GM21528 (cell line): ENCODE measurements at regions not wholly inside any gene's neighbourhood (a gene's known extent, or its start where the extent isn't known, plus 50 kb on each side); places are given as distances from the start of the nearest gene placed in this dataset.

ENCODE experiments used
- ATAC-seq: cut with Tn5 transposase; IDR thresholded peaks from one replicate; pipeline ENCODE4 v1.9.1; 2021; ENCODE audit warnings: mild to moderate bottlenecking, moderate library complexity; ENCODE audit not compliant: unreplicated experiment, low FRiP score

DNA sequence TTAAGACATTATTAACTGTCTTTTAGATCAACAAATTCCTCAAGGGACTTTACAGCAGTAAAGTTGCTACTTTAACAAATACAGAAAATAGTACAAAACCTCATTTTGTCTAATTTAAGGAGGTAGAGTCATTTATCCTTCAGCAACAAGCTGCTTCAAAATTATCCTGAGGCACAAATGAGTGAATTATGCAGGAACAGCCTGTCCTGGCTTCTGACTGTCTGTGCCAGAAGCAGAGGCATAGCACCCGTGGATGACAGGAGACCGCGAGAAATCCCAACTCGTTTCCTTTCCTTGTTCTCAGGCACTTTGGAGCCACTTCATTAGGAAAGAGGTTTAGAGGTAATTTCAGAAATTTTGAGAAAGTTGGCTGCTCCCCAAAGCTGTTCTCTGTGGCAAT lies 549.2 kb upstream of the BTBD3 start:
- no peak for ATAC-seq

DNA sequence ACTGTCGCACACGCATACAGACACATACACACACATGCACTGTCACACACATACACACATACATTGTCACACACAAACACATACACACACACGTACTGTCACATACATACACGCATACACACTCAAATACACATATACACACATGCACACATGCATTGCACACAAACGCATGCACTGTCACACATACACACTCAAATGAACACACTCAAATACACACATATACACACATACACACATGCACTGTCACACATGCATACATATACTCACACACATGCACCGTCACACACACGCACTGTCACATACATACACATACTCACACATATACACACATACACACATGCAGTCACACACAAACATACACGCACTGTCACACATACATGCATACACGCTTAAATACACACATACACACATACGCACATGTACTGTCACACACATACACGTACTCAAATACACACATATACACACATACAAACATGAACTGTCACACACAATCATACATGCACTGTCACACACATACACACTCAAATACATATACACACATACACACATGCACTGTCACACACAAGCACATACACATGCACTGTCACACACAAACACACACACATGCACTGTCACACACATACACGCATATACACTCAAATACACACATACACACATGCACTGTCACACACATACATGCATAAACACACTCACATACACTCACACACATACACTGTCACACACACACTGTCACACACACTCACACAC lies 548.6 kb upstream of the BTBD3 start:
- no peak for ATAC-seq

DNA sequence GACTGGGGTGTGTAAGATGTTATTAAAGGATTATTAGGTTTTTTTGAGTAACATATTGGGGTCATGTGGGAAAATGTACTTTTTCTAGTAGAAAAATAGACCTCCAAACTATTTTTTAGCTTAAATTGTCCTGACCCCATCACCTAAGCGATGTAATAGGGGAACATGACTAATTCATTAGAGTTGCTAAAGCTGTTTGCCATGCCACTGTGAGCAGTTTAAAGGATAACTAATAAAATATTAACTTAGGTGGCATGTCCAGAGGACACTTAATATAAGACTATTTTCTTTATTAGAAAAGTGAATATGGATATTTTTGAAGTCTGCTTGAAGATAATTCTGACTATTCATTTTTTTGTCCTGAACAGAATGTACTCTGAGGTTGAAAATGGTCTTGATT lies 545.9 kb upstream of the BTBD3 start:
- no peak for ATAC-seq

DNA sequence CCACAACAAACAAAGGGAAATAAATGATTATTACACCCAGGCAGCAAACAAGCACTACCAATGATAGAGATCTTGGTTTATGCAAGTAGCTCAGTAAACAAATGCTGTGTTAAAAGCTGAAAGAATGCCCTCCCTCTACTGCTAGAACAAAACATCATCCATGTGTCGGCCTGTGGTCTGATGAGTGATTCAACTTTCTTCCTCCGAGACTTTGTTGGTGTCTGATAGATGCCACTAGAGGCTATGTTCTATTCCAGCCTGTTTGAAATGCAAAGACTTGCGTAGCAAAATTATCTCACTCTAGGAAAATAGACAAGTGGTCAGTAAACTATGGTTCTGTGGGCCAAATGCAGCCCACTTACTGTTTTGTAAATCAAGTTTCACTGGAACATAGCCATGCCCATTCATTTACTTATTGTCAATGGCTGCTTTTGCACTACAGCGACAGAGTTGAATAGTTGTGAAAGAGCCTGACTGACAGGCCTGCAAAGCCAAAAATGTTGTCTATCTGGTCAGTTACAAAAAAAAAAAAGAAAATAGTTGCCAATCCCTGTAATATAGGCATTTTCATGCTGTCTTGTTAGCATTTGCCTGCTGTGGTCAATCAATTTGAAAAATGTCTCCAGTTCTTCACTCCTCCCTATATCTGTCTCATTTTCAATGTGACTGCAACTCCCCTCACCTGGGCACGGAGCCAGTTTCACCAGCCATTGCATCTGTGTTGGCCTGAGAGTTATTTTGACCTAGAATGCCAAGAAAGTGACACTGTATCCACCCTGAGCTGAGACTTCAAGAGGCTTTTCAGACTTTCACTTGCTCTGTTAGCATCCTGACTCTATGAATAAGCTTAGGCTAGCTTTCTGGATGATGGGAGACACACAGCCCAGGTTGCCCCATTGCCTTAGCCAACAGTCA lies 544.6 kb upstream of the BTBD3 start:
- ATAC-seq, result no peak

DNA sequence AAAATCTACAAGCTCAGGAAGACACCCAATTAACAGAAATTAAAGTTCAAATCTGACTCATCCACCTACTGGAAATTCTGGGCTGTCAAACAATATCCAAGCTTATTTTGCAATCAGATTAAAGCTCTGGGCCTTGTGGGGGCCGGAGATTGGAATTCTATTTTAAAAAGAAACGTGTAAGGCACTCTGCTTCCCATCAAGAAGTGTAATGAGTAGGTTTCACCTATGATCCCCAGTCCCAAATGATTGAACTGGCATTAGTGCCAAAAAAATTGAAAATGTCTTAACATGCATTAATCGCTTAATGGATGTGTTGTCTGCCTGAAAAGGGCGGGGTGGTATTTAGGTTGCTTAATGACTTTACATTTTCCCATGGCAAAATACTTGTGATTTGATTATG lies 542.4 kb upstream of the BTBD3 start:
- no peak for ATAC-seq

DNA sequence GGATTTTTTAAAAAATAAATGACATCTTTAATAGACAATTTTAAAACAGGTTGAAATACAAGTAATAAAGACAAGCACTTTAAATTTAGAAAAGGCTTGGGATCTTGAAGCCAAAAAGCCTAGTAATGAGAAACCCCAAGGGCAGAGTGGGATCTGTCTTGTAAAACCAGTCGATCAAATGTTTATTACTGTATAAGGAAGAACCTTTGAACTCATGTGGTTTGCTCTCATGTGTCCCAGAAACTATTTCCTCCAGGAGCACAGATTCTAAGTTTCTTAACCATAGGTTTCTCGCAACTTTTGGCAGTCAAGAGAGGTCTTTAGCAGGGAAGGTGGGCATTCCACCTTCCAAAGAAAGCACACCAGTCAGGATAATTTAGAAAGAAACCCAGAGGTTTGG lies 541.7 kb upstream of the BTBD3 start:
- ATAC-seq, result no peak

DNA sequence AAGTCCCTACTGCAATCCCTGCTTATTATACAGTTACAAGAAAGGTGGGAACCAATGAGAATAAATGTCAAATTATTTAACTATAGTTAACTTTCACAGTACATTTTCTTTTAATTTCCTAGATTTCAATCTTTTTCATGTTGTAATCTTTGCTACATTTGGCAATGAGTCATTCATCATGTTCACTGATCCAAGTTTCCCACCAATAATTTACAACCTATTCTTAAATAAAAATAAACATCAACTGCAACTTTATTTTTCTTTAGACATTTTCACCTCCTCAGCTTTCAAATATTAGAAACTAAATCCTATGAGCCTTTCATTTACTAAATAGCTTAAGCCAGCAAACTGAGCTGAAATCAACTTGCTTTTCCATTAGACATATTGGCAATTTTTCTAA lies 541.3 kb upstream of the BTBD3 start:
- ATAC-seq, result no peak

DNA sequence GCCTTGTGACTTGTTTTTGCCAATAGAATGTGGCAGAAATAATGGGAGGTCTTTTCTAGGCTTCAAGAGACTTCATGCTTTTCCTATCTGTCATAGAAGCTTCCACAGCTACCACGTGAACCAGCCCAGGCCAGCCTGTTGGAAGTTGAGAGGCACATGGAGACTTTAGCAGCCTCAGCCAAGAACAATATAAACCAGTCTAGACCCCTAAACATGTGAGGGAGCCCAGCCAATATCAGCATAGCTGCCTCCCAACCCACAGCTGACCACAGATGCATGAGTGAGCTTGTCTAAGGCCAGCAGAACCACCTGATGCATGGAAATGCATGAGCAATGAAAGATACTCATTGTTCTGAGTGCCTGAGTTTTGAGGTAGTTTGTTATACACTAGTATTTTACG lies 540.7 kb upstream of the BTBD3 start:
- ATAC-seq, result no peak

DNA sequence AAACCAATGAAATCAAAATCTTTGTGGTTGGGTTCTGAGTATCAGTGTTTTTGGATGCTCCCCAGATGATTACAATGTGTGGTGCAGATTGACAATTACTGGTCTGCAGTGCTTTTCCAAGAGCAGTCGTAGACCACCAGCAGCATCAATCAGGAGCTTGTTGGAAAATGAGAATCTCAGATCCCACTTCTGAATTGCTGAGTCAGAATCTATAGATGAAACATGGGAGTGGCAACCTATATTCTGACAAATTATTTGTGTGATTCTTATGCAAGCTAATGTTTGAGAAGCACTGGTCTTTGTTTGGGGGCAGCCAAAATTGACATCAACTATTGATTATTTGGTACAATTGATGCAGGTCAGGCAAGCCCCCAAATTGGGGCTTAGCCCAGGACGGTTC lies 539.9 kb upstream of the BTBD3 start:
- ATAC-seq, result no peak

DNA sequence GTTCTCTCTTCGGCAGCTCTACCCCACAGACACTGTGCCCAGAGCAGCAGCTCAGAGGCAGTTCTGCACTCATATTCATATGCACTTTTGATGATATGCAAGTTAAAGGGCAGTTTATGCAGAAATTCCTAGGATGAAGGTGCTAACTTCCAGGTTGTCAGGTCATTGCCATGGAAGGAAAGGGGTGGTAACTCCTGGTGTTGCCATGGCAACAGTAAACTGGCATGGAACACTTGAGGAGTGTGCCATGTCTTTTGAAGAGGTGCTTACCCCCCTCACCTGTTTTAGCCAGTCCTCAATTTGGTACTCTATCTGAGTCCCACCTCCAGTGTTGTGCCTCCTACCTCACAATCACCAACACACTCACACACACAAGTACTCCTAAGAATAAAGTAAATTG lies 539.4 kb upstream of the BTBD3 start:
- ATAC-seq, result no peak

DNA sequence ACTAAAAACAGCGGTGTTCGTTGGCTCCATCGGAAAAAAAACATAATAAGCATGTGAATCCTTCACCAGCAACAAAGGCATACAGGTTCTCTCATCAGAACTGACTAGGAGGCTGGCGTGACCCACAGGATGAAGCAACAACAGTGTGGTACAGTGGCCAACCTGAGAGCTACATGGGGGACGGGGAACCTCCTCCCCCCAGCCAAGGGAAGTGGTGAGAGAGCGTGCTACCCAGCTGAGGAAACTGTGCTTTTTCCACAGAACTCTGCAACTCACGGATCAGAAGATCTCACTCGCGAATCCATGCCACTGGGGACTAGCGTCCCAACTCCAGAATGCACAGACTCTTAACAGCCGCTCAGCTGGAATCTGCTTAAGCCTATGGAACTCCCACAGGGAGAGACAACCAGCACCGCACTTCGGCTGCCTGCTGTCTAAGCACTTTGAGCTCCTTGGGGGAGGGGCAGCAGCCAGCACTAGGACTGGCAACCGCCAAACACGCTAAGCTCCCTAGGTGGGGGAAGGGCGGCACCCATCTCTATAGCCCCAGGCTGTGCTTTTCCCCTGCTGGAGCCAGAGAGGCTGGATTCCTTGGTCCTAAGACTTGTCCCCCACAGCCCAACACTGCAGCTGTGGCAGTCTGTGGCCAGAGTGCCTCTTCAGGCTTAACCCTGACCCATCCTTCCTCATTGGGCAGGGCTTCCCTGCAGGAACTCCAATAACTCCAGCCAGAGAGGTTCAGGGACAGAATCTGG lies 538.3 kb upstream of the BTBD3 start:
- ATAC-seq, result no peak

DNA sequence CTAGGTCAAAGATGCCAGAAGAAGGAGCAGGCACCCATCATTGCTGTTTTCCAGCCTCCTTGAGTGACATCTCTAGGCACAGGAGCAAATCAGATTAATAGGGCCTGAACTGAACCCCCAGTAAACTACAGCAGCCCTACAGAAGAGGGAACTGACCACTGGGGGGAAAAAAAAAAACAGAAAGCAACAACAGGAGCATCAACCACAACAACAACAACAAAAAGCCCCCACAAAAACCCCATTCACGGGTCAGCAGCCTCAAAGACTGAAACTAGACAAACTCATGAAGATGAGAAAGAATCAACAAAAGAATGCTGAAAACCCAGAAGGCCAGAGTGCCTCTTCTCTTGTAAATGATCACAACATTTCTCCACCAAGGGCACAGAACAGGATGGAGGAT lies 537.4 kb upstream of the BTBD3 start:
- ATAC-seq, result no peak

DNA sequence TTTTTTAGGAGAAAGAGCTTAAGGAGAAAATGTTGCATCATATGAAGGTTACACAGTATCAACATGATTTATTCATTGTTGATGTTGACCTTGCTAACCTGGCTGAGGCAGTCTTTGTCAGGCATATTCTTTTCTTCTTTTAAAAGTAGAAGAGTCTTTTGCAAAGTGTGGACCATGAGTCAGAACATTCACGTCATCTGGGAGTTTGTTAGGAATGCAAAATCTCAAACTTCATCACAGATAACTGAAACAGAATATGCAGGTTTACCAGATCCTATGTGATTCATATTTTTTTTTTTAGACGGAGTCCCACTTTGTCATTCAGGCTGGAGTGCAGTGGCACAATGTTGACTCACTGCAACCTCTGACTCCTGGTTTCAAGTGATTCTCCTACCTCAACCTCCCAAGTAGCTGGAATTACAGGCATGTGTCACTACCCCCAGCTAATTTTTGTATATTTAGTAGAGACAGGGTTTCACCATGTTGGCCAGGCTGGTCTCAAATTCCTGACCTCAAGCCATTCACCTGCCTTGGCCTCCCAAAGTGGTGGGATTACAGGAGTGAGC lies 530.4 kb upstream of the BTBD3 start:
- no peak for ATAC-seq

DNA sequence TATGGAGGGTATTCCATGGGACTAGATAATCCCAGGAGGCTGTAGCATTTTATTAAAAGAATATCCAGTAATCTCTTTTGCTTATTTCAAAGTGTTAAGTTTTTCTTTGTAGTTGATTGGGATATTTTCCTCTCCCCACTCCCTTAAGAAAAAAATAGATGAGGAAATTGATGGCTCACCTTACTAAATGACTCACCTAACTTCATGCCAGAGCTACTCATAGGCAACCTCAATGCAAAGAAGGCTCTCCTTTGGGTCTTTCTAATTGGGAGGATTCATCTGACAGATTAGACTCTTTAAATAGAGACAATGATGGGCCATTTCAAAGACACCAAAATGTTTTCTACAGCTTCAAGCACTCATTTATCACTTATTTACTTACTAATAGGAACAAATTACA lies 528.5 kb upstream of the BTBD3 start:
- no peak for ATAC-seq

DNA sequence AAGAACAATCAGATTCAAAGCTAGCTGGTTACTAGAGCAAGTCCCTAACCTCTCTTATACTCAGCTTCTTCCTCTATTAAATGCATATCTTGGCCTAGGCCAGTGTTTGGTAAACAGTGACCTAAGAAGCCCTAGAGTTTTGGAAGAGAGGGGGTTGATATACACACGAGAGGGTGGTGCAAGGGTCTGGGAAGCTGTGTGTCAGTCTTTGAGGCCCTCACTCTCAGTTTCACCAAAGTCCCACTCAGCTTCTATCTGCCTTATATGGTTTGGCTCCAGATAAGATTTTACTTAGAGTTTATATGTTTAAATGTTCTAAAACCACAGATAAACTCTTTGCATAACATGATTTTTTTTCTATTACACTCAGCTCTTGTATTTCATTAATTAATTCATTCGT lies 526.1 kb upstream of the BTBD3 start:
- no peak for ATAC-seq

DNA sequence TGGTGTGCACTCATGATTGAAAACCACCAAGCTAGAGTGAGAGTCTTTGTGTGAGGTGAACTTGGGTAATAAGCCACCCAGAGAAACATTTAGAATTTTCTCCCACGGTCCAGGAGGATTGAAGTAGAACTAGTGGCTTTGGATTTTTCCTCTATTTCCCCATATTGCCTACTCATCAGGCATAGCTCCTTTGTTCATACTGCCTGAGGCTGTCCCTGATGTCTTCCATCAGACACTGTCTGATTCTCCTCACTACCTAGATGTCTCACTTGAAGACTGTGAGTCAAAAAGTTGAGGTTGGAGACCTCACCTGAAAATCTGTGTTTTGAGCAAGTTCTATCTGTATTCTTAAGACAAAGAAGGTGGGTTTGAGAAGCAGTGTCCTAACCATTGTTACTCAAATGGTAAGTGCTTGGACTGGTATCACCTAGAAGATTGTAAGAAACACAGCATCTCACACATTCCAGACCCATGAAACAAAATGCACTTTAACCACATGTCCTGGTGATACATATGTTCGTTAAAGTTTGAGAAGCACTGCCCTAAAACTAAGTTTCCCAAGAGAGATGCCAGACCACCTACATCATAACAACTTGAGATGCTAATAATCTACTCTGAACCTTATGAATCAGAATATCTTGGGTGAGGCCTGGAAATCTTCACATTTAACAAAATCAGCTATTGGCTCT lies 523.4 kb upstream of the BTBD3 start:
- ATAC-seq, result no peak

DNA sequence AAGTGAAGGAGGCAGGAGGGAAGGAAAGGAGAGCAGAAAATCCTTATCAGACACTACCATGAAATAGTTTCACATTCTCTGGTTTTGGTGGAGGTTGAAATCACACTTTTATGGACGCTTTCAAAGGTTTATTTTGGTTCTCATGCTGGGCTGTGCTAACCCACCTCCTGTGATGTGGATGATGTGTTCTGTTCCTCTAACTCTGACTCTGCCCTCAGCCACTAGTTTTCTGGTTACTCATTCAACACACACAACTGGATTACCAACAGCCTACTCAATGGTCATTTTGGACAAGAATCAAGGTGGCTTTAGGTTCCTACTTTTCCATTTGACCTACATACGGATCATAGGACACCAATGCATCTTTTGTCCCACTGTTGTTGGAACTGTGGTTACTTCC lies 522.1 kb upstream of the BTBD3 start:
- ATAC-seq, result no peak

DNA sequence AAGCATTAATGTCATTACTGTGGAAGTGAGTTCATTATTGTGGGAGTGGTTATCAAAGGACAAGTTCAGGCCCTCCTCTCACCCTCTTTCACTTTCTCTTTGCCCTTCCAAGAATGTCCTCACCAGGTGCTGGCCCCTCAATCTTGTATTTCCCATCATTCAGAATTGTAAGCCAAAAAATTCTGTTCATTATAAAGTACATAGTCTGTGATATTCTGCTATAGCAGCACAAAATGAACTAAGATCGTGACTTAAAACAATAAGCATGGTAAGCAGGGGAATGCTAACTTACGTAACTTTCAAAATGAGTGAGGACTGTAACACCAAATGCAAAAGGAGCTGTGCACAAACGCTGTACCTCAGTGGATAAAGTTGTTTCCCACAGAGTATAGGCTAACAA lies 515.7 kb upstream of the BTBD3 start:
- no peak for ATAC-seq

DNA sequence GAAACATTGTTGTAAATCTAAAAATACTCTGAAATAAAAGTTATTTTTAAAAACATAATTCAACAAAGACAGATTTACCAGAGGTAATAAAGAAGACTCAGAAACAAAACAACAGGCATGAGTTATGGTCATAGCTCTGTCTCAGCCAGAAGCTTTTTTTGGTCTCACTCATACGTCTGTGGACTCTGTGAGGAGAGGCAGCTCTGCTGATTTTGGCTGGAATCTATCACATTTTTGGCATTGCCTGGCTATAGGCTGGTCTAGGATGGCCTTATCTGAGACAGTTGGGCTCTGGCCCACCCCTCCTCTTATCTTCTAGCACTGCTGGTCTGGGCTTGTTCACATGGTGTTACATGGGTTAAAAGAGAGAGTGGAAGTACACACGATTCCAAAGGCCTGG lies 514.0 kb upstream of the BTBD3 start:
- ATAC-seq, result no peak

DNA sequence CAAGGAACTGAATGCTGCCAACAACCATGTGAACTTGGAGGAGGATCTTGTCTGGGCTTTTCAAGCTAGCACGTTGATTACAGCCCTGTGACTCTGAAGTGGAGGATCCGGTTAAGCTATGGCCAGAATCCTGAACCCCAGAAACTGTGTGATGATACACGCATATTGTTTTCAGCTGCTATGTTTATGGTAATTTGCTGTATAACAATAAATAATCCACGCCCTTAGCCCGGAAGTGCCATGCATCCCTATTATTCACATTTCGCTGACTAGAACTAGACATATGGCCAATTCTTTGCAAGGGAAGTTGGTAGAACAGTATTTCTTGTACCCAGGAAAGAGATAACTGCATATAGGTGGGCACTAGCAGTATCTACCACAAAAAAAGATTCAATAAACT lies 510.8 kb upstream of the BTBD3 start:
- no peak for ATAC-seq
